ENCODE measurements at regions not wholly inside any gene's neighbourhood (a gene's known extent, or its start where the extent isn't known, plus 50 kb on each side); places are given as distances from the start of the nearest gene placed in this dataset.

GRCh38 chr5:74282490-74282889, 358.0 kb downstream of the ENC1 start:
- no peak for DNase-seq

GRCh38 chr5:74281166-74281565, 359.4 kb downstream of the ENC1 start:
- DNase-seq, result no peak

GRCh38 chr5:74280306-74280705, 360.2 kb downstream of the ENC1 start:
- no peak for DNase-seq

GRCh38 chr5:74279244-74279643, 361.3 kb downstream of the ENC1 start:
- DNase-seq, result no peak

- DNase-seq, result no peak
Measured at GRCh38 chr5:74277418-74277817, 363.1 kb downstream of the ENC1 start.

GRCh38 chr5:74275171-74275992, 365.1 kb downstream of the ENC1 start:
- DNase-seq, result no peak

GRCh38 chr5:74274326-74274725, 366.2 kb downstream of the ENC1 start:
- DNase-seq, result no peak

GRCh38 chr5:74272831-74273451, 367.6 kb downstream of the ENC1 start:
- peak; percentile 17 for DNase-seq

GRCh38 chr5:74272024-74272775, 368.3 kb downstream of the ENC1 start:
- peak; percentile 39 for DNase-seq

GRCh38 chr5:74268297-74268696, 372.2 kb downstream of the ENC1 start:
- DNase-seq, result no peak

- DNase-seq, result no peak
Measured at GRCh38 chr5:74266836-74267235, 373.7 kb downstream of the ENC1 start.

- no peak for DNase-seq
Measured at GRCh38 chr5:74266132-74266531, 374.4 kb downstream of the ENC1 start.

- no peak for DNase-seq
Measured at GRCh38 chr5:74262544-74263207, 377.9 kb downstream of the ENC1 start.

GRCh38 chr5:74261866-74262265, 378.7 kb downstream of the ENC1 start:
- no peak for DNase-seq

GRCh38 chr5:74261421-74261820, 379.1 kb downstream of the ENC1 start:
- DNase-seq, result no peak

GRCh38 chr5:74259572-74259971, 381.0 kb downstream of the ENC1 start:
- DNase-seq, result no peak

- no peak for DNase-seq
Measured at GRCh38 chr5:74258314-74258665, 382.2 kb downstream of the ENC1 start.

GRCh38 chr5:74257645-74258313, 382.7 kb downstream of the ENC1 start:
- DNase-seq, result peak; percentile 45

- DNase-seq, result no peak
Measured at GRCh38 chr5:74257060-74257527, 383.4 kb downstream of the ENC1 start.

GRCh38 chr5:74255692-74256392, 384.7 kb downstream of the ENC1 start:
- DNase-seq, result no peak

GRCh38 chr5:74254257-74254656, 386.3 kb downstream of the ENC1 start:
- no peak for DNase-seq

GRCh38 chr5:74252044-74252443, 388.5 kb downstream of the ENC1 start:
- no peak for DNase-seq
